KMS-11 (cell line): ENCODE measurements at regions not wholly inside any gene's neighbourhood (a gene's known extent, or its start where the extent isn't known, plus 50 kb on each side); places are given as distances from the start of the nearest gene placed in this dataset.

Experiments
- H2AFZ ChIP-seq: fragments of 200-600 bp; sonication (generic); 2 replicates; pipeline ENCODE4 v1.6.1; 2016; ENCODE audit warnings: antibody characterized with exemption, mixed run types, low read depth
- H3K27ac ChIP-seq: fragments of 200-600 bp; sonication (generic); 2 replicates; pipeline ENCODE4 v1.6.1; 2016; ENCODE audit warnings: mild to moderate bottlenecking, mixed run types
- H3K27me3 ChIP-seq: fragments of 200-600 bp; sonication (generic); 2 replicates; pipeline ENCODE4 v1.6.1; 2017; ENCODE audit warnings: mild to moderate bottlenecking, low read depth, mixed run types, moderate library complexity; ENCODE audit not compliant: insufficient read depth
- H3K36me3 ChIP-seq: fragments of 200-600 bp; sonication (generic); 2 replicates; pipeline ENCODE4 v1.6.1; 2017; ENCODE audit warnings: mild to moderate bottlenecking, mixed run types; ENCODE audit not compliant: insufficient read depth
- H3K4me1 ChIP-seq: fragments of 200-600 bp; sonication (generic); 2 replicates; pipeline ENCODE4 v1.6.1; 2016; ENCODE audit warnings: mild to moderate bottlenecking, low read depth, mixed run types; ENCODE audit not compliant: poor library complexity, severe bottlenecking
- H3K4me2 ChIP-seq: fragments of 200-600 bp; sonication (generic); 2 replicates; pipeline ENCODE4 v1.7.0; 2016; ENCODE audit warnings: mild to moderate bottlenecking, mixed run types
- H3K4me3 ChIP-seq: fragments of 200-600 bp; sonication (generic); IDR thresholded peaks from 2 replicates; pipeline ENCODE4 v1.6.1; 2017; ENCODE audit warnings: low read depth, low read length, mixed read lengths; ENCODE audit not compliant: insufficient read depth
- H3K79me2 ChIP-seq: fragments of 200-600 bp; sonication (generic); 2 replicates; pipeline ENCODE4 v1.6.1; 2016; ENCODE audit warnings: low read depth, mixed run types; ENCODE audit not compliant: insufficient read depth
- H3K9ac ChIP-seq: fragments of 200-600 bp; sonication (generic); 2 replicates; pipeline ENCODE4 v1.6.1; 2016; ENCODE audit warnings: mild to moderate bottlenecking, mixed run types
- H4K20me1 ChIP-seq: fragments of 200-600 bp; sonication (generic); 2 replicates; pipeline ENCODE4 v1.6.1; 2016; ENCODE audit warnings: mild to moderate bottlenecking, mixed run types; ENCODE audit not compliant: insufficient read depth
- TF ChIP-seq, protein P1 (sequence below): fragments of 200-600 bp; sonication (generic); conservative IDR thresholded peaks from 2 replicates; pipeline ENCODE4 v1.6.1; 2017; ENCODE audit warnings: low read depth, mild to moderate bottlenecking, antibody characterized with exemption, low read length, moderate library complexity, mixed read lengths

DNA sequence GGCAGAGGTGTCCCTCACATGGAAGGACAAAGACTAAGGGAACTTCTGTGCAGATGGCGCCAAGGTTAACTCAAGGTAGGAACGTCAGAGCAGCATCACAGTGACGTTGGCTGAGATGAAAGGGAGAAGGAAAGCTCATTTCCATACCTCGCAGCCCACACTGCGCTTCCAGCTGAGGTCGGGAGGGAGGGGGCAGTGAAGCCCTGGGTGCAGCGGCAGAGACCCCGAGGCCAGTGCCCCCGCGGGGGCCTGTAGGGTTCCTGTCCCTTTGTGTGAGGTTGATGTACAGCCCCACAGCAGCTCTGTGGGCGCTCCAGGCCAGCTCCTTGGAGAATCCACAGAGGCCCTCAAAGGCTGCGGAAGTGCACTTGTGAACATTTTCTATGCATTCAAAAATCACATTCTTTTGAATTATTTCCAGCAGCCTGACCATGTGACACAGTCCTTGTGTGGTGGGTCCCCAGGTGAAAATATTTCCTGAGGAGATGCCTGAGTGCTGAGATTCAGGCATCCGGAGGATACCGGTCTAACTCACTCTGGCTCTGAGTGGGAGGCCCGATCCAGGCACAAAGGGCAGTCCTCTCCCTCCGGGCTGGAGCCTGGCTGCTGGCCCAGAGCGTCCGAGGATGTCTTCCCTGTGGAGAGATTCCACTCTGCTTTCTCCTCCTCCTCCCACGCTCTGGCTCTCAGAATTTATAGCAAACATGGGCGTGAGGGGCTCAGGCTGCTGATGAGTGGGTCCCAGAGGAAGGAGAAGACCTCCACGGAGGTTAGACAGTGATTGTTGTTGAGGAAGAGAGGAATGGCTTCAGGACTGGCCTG lies 150.7 kb downstream of the ICE1 start:
- Histone ChIP-seq H3K9ac (no peak overlapping the region), H3K79me2 (no peaks in the 10 kb centered on the region), H3K4me2 (no peak overlapping the region)

GRCh38 chr5:5572010-5572865 lies 149.8 kb downstream of the ICE1 start:
- Histone ChIP-seq H3K4me3 (no peak overlapping the region), H2AFZ (no peak overlapping the region), H3K27ac (no peak overlapping the region), H3K36me3 (no peaks in the 10 kb centered on the region), H4K20me1 (no peaks in the 10 kb centered on the region), H3K27me3 (no peaks in the 10 kb centered on the region), H3K79me2 (no peaks in the 10 kb centered on the region), H3K9ac (no peak overlapping the region), H3K4me2 (no peak overlapping the region), H3K4me1 (no peaks in the 10 kb centered on the region)
- TF ChIP-seq, protein P1, sequence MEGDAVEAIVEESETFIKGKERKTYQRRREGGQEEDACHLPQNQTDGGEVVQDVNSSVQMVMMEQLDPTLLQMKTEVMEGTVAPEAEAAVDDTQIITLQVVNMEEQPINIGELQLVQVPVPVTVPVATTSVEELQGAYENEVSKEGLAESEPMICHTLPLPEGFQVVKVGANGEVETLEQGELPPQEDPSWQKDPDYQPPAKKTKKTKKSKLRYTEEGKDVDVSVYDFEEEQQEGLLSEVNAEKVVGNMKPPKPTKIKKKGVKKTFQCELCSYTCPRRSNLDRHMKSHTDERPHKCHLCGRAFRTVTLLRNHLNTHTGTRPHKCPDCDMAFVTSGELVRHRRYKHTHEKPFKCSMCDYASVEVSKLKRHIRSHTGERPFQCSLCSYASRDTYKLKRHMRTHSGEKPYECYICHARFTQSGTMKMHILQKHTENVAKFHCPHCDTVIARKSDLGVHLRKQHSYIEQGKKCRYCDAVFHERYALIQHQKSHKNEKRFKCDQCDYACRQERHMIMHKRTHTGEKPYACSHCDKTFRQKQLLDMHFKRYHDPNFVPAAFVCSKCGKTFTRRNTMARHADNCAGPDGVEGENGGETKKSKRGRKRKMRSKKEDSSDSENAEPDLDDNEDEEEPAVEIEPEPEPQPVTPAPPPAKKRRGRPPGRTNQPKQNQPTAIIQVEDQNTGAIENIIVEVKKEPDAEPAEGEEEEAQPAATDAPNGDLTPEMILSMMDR: no peak

More for the DNA sequence above, 150.7 kb downstream of the ICE1 start:
- H3K4me1 ChIP-seq: no peaks in the 10 kb centered on the region
- H3K4me3 ChIP-seq: no peak overlapping the region
- H3K27me3 ChIP-seq: no peaks in the 10 kb centered on the region
- no peak overlapping the region for H2AFZ ChIP-seq
- no peaks in the 10 kb centered on the region for H3K36me3 ChIP-seq
- TF ChIP-seq, protein P1: no peak
- H3K27ac ChIP-seq: no peak overlapping the region
- no peaks in the 10 kb centered on the region for H4K20me1 ChIP-seq

- H3K9ac ChIP-seq: no peak overlapping the region
- no peaks in the 10 kb centered on the region for H3K4me1 ChIP-seq
- H4K20me1 ChIP-seq: no peaks in the 10 kb centered on the region
- H3K27ac ChIP-seq: no peak overlapping the region
- H3K36me3 ChIP-seq: no peaks in the 10 kb centered on the region
- no peaks in the 10 kb centered on the region for H3K27me3 ChIP-seq
- no peak overlapping the region for H2AFZ ChIP-seq
- no peaks in the 10 kb centered on the region for H3K79me2 ChIP-seq
- H3K4me3 ChIP-seq: no peak overlapping the region
- no peak overlapping the region for H3K4me2 ChIP-seq
- TF ChIP-seq, protein P1: no peak
Measured at GRCh38 chr5:5570646-5571045, 148.2 kb downstream of the ICE1 start.

DNA sequence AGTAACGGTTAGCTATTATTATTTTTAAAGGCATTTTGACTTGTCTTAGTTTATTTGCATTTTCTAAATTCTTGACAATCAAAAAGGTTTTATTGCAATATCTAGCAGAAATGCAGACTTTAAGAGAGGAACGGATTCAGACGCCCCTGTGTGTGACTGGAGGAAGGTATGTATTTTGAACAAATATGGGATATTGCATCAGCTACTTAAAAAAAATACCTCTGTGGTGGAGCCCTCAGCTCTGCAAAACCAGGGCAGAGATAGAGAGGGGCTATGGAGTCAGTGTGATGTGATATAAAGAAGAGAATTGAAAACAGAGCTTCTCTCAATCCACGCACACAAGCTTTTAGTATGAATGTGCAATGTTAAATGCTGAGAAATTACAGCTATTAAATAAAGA lies 142.4 kb downstream of the ICE1 start:
- Histone ChIP-seq H3K4me1 (no peaks in the 10 kb centered on the region), H4K20me1 (no peaks in the 10 kb centered on the region), H3K4me3 (no peak overlapping the region), H3K36me3 (no peaks in the 10 kb centered on the region), H2AFZ (no peak overlapping the region), H3K4me2 (no peak overlapping the region), H3K79me2 (no peaks in the 10 kb centered on the region), H3K27me3 (no peaks in the 10 kb centered on the region), H3K9ac (no peak overlapping the region), H3K27ac (no peak overlapping the region)
- TF ChIP-seq, protein P1: no peak
